CD14-positive monocyte (primary cell): ENCODE measurements at regions not wholly inside any gene's neighbourhood (a gene's known extent, or its start where the extent isn't known, plus 50 kb on each side); places are given as distances from the start of the nearest gene placed in this dataset.

Source experiments
- DNase-seq, 3 donors: peaks; one replicate each; pipeline ENCODE4 v3.0.0-alpha.2; 2011 to 2022
- H2AFZ ChIP-seq: 2 replicates; pipeline ENCODE4 v1.6.0; 2012; ENCODE audit warnings: mild to moderate bottlenecking, low read depth, low read length, inconsistent platforms; ENCODE audit not compliant: insufficient read depth, poor library complexity, severe bottlenecking
- H3K27ac ChIP-seq, 2 donors: 1 replicate in 1 of 2; 2 replicates in 1 of 2; pipeline ENCODE4 v1.5.1; 2012 to 2013; ENCODE audit warnings: low read length in 2 of 2, control low read depth in 1 of 2, inconsistent platforms in 1 of 2, low read depth in 1 of 2, mild to moderate bottlenecking in 1 of 2
- H3K27me3 ChIP-seq, 2 donors: one replicate each; pipeline versions ENCODE4 v1.6.0 to v1.6.1; 2011 to 2013; ENCODE audit warnings: low read length in 2 of 2; ENCODE audit not compliant: control insufficient read depth in 2 of 2, insufficient read depth in 2 of 2
- H3K36me3 ChIP-seq, 2 donors: replicated peaks in 1 of 2; 1 replicate in 1 of 2; 2 replicates in 1 of 2; pipeline versions ENCODE4 v1.5.1 to v1.6.1; 2012 to 2013; ENCODE audit warnings: low read length in 2 of 2, control low read depth in 1 of 2, inconsistent platforms in 1 of 2, mild to moderate bottlenecking in 1 of 2; ENCODE audit not compliant: insufficient read depth in 2 of 2, control insufficient read depth in 1 of 2
- H3K4me1 ChIP-seq, 2 donors: 1 replicate in 1 of 2; 2 replicates in 1 of 2; pipeline versions ENCODE4 v1.5.1 to v1.6.1; 2012 to 2013; ENCODE audit warnings: low read length in 2 of 2, control low read depth in 1 of 2, inconsistent platforms in 1 of 2, mild to moderate bottlenecking in 1 of 2, moderate library complexity in 1 of 2; ENCODE audit not compliant: insufficient read depth in 2 of 2, control insufficient read depth in 1 of 2
- H3K4me2 ChIP-seq: replicated peaks from 2 replicates; pipeline ENCODE3; 2012; ENCODE audit warnings: low read length, moderate library complexity, mild to moderate bottlenecking; ENCODE audit not compliant: poor library complexity, severe bottlenecking; ENCODE audit errors: extremely low read depth
- H3K4me3 ChIP-seq, 3 experiments: fragments of 200-600 bp in 1 of 3; sonication (generic) in 1 of 3; replicated peaks in 1 of 3; 1 replicate in 2 of 3; 2 replicates in 1 of 3; pipeline ENCODE4 v1.5.1; 2011 to 2013; ENCODE audit warnings: low read length in 3 of 3, mild to moderate bottlenecking in 3 of 3, control low read depth in 2 of 3, low read depth in 2 of 3, inconsistent platforms in 1 of 3, moderate library complexity in 1 of 3
- H3K79me2 ChIP-seq: 2 replicates; pipeline ENCODE4 v1.6.0; 2012; ENCODE audit warnings: mild to moderate bottlenecking, control low read depth, inconsistent platforms, low read length, moderate library complexity; ENCODE audit not compliant: insufficient read depth
- H3K9ac ChIP-seq: 2 replicates; pipeline ENCODE4 v1.6.0; 2017; ENCODE audit warnings: low read length, mild to moderate bottlenecking; ENCODE audit not compliant: insufficient read depth, poor library complexity, severe bottlenecking
- H3K9me3 ChIP-seq, 2 donors: replicated peaks in 1 of 2; 1 replicate in 1 of 2; 2 replicates in 1 of 2; pipeline versions ENCODE4 v1.5.1 to v1.6.1; 2012 to 2013; ENCODE audit warnings: low read length in 2 of 2, control low read depth in 1 of 2; ENCODE audit not compliant: control insufficient read depth in 1 of 2, insufficient read depth in 1 of 2
- H4K20me1 ChIP-seq: 2 replicates; pipeline ENCODE4 v1.6.0; 2012; ENCODE audit warnings: mild to moderate bottlenecking, low read length, control low read depth, moderate library complexity; ENCODE audit not compliant: insufficient read depth
- H3K27ac Mint-ChIP-seq, 7 donors: one replicate each; pipeline ENCODE4 v1.8.0; 2020; ENCODE audit warnings: mild to moderate bottlenecking in 7 of 7, mixed read lengths in 7 of 7, moderate library complexity in 6 of 7, inconsistent platforms in 2 of 7
- H3K27me3 Mint-ChIP-seq, 3 donors: one replicate each; pipeline ENCODE4 v1.8.0; 2021 to 2022; ENCODE audit warnings: low read depth in 3 of 3, mild to moderate bottlenecking in 3 of 3, mixed read lengths in 3 of 3, moderate library complexity in 3 of 3, inconsistent platforms in 1 of 3
- H3K36me3 Mint-ChIP-seq, 2 donors: one replicate each; pipeline ENCODE4 v1.8.0; 2020; ENCODE audit warnings: mixed read lengths in 2 of 2, inconsistent platforms in 1 of 2, mild to moderate bottlenecking in 1 of 2
- H3K4me1 Mint-ChIP-seq: one replicate; pipeline ENCODE4 v1.8.0; 2020; ENCODE audit warnings: mild to moderate bottlenecking, mixed read lengths
- H3K4me3 Mint-ChIP-seq, 2 donors: one replicate each; pipeline ENCODE4 v1.8.0; 2020; ENCODE audit warnings: mild to moderate bottlenecking in 2 of 2, mixed read lengths in 2 of 2, moderate library complexity in 1 of 2
- H3K9me3 Mint-ChIP-seq, 7 donors: one replicate each; pipeline ENCODE4 v1.8.0; 2020 to 2022; ENCODE audit warnings: mixed read lengths in 7 of 7, mild to moderate bottlenecking in 6 of 7, moderate library complexity in 6 of 7, inconsistent platforms in 2 of 7
- WGBS: methylation state at CpG from one replicate; pipeline ENCODE4 v1.1.5; 2013; ENCODE audit warnings: missing lambda C conversion rate; ENCODE audit not compliant: insufficient coverage; 5-methylcytosine and 5-hydroxymethylcytosine counted together
- intact Hi-C, 2 donors: fragments of 100-400 bp; cut with micrococcal nuclease; formaldehyde crosslinking; loops; one replicate each; pipeline versions ENCODE4 v1.15.0 to v1.15.1; 2023
- TF ChIP-seq, protein P1 (sequence below): fragments of 200-600 bp; IDR thresholded peaks from one replicate; pipeline ENCODE4 v1.8.0; 2022; ENCODE audit warnings: antibody characterized with exemption, mild to moderate bottlenecking

- Histone ChIP-seq H3K27ac (no peak overlapping the region), H3K4me2 (no peak overlapping the region), H3K9ac (no peak overlapping the region), H3K27me3 (no peaks in the 10 kb centered on the region), H2AFZ (no peak overlapping the region), H3K4me3 (no peak overlapping the region), H4K20me1 (no peaks in the 10 kb centered on the region), H3K9me3 (peaks cover 0 to 5% of the 10 kb centered on the region in 2 donors), H3K36me3 (no peaks in the 10 kb centered on the region), H3K4me1 (peaks cover 14 to 21% of the 10 kb centered on the region in 2 donors), H3K79me2 (no peaks in the 10 kb centered on the region)
- DNase-seq = peak; percentile 16 to 40 (median 17)
- intact Hi-C loops = no loop called here
- no peaks in the 10 kb centered on the region for H3K36me3 Mint-ChIP-seq
- TF ChIP-seq, protein P1, sequence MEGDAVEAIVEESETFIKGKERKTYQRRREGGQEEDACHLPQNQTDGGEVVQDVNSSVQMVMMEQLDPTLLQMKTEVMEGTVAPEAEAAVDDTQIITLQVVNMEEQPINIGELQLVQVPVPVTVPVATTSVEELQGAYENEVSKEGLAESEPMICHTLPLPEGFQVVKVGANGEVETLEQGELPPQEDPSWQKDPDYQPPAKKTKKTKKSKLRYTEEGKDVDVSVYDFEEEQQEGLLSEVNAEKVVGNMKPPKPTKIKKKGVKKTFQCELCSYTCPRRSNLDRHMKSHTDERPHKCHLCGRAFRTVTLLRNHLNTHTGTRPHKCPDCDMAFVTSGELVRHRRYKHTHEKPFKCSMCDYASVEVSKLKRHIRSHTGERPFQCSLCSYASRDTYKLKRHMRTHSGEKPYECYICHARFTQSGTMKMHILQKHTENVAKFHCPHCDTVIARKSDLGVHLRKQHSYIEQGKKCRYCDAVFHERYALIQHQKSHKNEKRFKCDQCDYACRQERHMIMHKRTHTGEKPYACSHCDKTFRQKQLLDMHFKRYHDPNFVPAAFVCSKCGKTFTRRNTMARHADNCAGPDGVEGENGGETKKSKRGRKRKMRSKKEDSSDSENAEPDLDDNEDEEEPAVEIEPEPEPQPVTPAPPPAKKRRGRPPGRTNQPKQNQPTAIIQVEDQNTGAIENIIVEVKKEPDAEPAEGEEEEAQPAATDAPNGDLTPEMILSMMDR = peak; percentile 10
- H3K27me3 Mint-ChIP-seq = no peaks in the 10 kb centered on the region
- no peak overlapping the region for H3K4me3 Mint-ChIP-seq
- WGBS = no CpG with 5 or more reads among the region's 1 CpG
- no peak overlapping the region for H3K27ac Mint-ChIP-seq
- peaks cover 31% of the 10 kb centered on the region for H3K4me1 Mint-ChIP-seq
- H3K9me3 Mint-ChIP-seq = peaks cover 1 to 10% (median 5%) of the 10 kb centered on the region in 7 donors
Measured at GRCh38 chr2:145815933-145816332, 1296.0 kb upstream of the ZEB2 start.

GRCh38 chr2:145813481-145813880, 1293.6 kb upstream of the ZEB2 start:
- no peaks in the 10 kb centered on the region for H3K36me3 ChIP-seq
- peak overlapping the region; percentile 49 for H2AFZ ChIP-seq
- H3K79me2 ChIP-seq = no peaks in the 10 kb centered on the region
- TF ChIP-seq, protein P1 = no peak
- no peaks in the 10 kb centered on the region for H3K36me3 Mint-ChIP-seq
- H3K9ac ChIP-seq = no peak overlapping the region
- no peak for DNase-seq
- no peaks in the 10 kb centered on the region for H3K27me3 Mint-ChIP-seq
- H3K27me3 ChIP-seq = no peaks in the 10 kb centered on the region
- no peak overlapping the region for H3K4me3 Mint-ChIP-seq
- no peak overlapping the region for H3K4me2 ChIP-seq
- H3K9me3 ChIP-seq = no peaks in the 10 kb centered on the region
- peaks cover 21 to 30% of the 10 kb centered on the region in 2 donors for H3K4me1 ChIP-seq
- no CpG with 5 or more reads among the region's 3 CpGs for WGBS
- no peak overlapping the region for H3K4me3 ChIP-seq
- no peaks in the 10 kb centered on the region for H4K20me1 ChIP-seq
- H3K4me1 Mint-ChIP-seq = peaks cover 42% of the 10 kb centered on the region
- intact Hi-C loops = no loop called here
- H3K27ac Mint-ChIP-seq = no peak overlapping the region
- peaks cover 0 to 7% (median 2%) of the 10 kb centered on the region in 7 donors for H3K9me3 Mint-ChIP-seq
- H3K27ac ChIP-seq = no peak overlapping the region
